ENCODE measurements at regions not wholly inside any gene's neighbourhood (a gene's known extent, or its start where the extent isn't known, plus 50 kb on each side); places are given as distances from the start of the nearest gene placed in this dataset.

GRCh38 chr4:175927121-175927520, 115.1 kb upstream of the GPM6A start:
- no peak for TF ChIP-seq TAF1 (IDR thresholded peaks at IDR 0.05; ENCODE audit: borderline replicate concordance, low read depth, low read length)
- TF ChIP-seq POLR2A (IDR thresholded peaks at IDR 0.05; ENCODE audit: low read depth, low read length), result no peak
- TF ChIP-seq POLR2AphosphoS5 (IDR thresholded peaks at IDR 0.05; ENCODE audit: low read depth, low read length), result no peak
